Neural progenitor cell (in vitro differentiated cells): ENCODE measurements at regions not wholly inside any gene's neighbourhood (a gene's known extent, or its start where the extent isn't known, plus 50 kb on each side); places are given as distances from the start of the nearest gene placed in this dataset.
"Not testable (repeated sequence)": the region's sequence is repeated elsewhere in the genome, so short reads cannot be mapped to it uniquely, and the experiment has no call there.

Experiments used
- DNase-seq: peaks from one replicate; pipeline ENCODE4 v3.0.0-alpha.2; 2016; ENCODE audit warnings: low spot score
- H2AFZ ChIP-seq: fragments of 200-600 bp; sonication (generic); replicated peaks from 2 replicates; pipeline ENCODE4 v1.6.1; 2016; ENCODE audit warnings: antibody characterized with exemption
- H3F3A ChIP-seq: fragments of 200-600 bp; sonication (generic); 2 replicates; pipeline ENCODE4 v1.6.1; 2016; ENCODE audit warnings: antibody characterized with exemption, low read depth
- H3K27ac ChIP-seq: fragments of 200-600 bp; sonication (generic); 2 replicates; pipeline ENCODE4 v1.5.1; 2016; ENCODE audit warnings: mild to moderate bottlenecking
- H3K27me3 ChIP-seq: fragments of 200-600 bp; sonication (generic); 2 replicates; pipeline ENCODE4 v1.6.1; 2016; ENCODE audit warnings: mild to moderate bottlenecking, moderate library complexity
- H3K36me3 ChIP-seq: fragments of 200-600 bp; sonication (generic); 2 replicates; pipeline ENCODE4 v1.5.1; 2016
- H3K4me1 ChIP-seq: fragments of 200-600 bp; sonication (generic); 2 replicates; pipeline ENCODE4 v1.6.1; 2016; ENCODE audit warnings: mixed run types
- H3K4me2 ChIP-seq: fragments of 200-600 bp; sonication (generic); 2 replicates; pipeline ENCODE4 v1.6.1; 2016
- H3K4me3 ChIP-seq: fragments of 200-600 bp; sonication (generic); 2 replicates; pipeline ENCODE4 v1.5.1; 2016
- H3K79me2 ChIP-seq: fragments of 200-600 bp; sonication (generic); 2 replicates; pipeline ENCODE4 v1.6.1; 2016; ENCODE audit warnings: low read depth
- H3K9ac ChIP-seq: fragments of 200-600 bp; sonication (generic); 2 replicates; pipeline ENCODE4 v1.6.1; 2016
- H3K9me3 ChIP-seq: fragments of 200-600 bp; sonication (generic); 2 replicates; pipeline ENCODE4 v1.5.1; 2016; ENCODE audit warnings: low read depth
- H4K20me1 ChIP-seq: fragments of 200-600 bp; sonication (generic); 2 replicates; pipeline ENCODE4 v1.6.1; 2016; ENCODE audit warnings: low read depth
- H3K27ac Mint-ChIP-seq: 3 replicates; pipeline ENCODE4 v1.8.0; 2021; ENCODE audit warnings: mixed read lengths
- H3K27me3 Mint-ChIP-seq: 2 replicates; pipeline ENCODE4 v1.8.0; 2022; ENCODE audit warnings: low read depth, mild to moderate bottlenecking, inconsistent platforms, moderate library complexity, mixed read lengths; ENCODE audit not compliant: insufficient read depth
- H3K36me3 Mint-ChIP-seq: 3 replicates; pipeline ENCODE4 v1.8.0; 2021; ENCODE audit warnings: mixed read lengths
- H3K4me1 Mint-ChIP-seq: 3 replicates; pipeline ENCODE4 v1.8.0; 2021; ENCODE audit warnings: mixed read lengths
- H3K4me3 Mint-ChIP-seq: 3 replicates; pipeline ENCODE4 v1.8.0; 2021; ENCODE audit warnings: mild to moderate bottlenecking, moderate library complexity, mixed read lengths
- H3K9me3 Mint-ChIP-seq: 3 replicates; pipeline ENCODE4 v1.8.0; 2020; ENCODE audit warnings: mixed read lengths
- CTCF ChIP-seq: fragments of 200-600 bp; sonication (generic); IDR thresholded peaks from 2 replicates; pipeline ENCODE4 v1.5.1; 2017; ENCODE audit warnings: antibody characterized with exemption, mild to moderate bottlenecking

DNA sequence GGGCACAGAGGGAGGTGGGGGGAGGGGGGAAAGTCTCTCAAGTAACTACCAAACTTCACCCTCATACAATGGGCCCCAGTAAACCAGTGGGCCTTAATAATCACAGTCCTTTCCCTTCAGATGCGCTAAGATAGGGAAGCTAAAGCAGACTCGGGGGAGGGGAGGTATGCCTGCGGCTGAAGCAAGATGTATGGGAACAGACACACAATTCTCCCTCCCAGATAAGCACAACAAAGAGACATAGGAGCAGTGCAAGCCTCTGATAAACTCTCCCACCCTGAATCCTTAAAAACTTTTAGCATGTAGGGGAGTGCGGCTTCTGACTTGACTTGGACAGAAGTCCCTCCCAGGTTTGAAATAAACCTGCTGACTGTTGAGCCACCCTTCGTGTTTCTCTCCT, 54.7 kb downstream of the PROP1 start:
- not testable (repeated sequence) for H2AFZ ChIP-seq, H3K9me3 ChIP-seq, H3F3A ChIP-seq, H3K79me2 ChIP-seq, H3K4me1 ChIP-seq, H3K4me3 ChIP-seq, H3K4me3 Mint-ChIP-seq, H4K20me1 ChIP-seq, H3K27ac ChIP-seq, H3K4me1 Mint-ChIP-seq, H3K9me3 Mint-ChIP-seq, H3K27ac Mint-ChIP-seq, DNase-seq, H3K36me3 ChIP-seq, H3K27me3 Mint-ChIP-seq, H3K4me2 ChIP-seq, H3K36me3 Mint-ChIP-seq, H3K9ac ChIP-seq
- H3K27me3 ChIP-seq = peaks cover 23% of the 10 kb centered on the region

- H3K27me3 Mint-ChIP-seq, H2AFZ ChIP-seq, H3K27ac ChIP-seq: not testable (repeated sequence)
Measured at GRCh38 chr5:177939246-177940171, 56.5 kb downstream of the PROP1 start.

DNA sequence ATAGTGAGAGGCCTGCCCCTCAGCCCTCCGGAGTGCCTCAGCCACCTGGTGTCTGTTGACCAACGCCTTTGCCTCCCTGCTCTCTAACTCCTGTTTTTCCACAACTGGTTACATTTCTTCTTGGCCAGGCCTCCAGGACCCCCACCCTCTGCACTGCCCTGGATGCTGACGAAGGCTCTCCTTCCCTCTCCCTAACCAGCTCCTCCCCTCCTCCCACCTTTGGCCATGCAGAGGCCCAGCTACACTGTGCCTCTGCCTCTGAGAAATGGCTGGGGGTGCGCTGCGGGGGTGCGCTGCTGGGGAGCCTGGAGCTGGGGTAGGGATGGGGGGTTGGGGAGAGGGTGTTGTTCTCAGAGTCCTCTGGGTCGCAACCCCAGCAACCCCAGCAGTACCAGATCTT, 57.3 kb downstream of the PROP1 start:
- not testable (repeated sequence) for H3K79me2 ChIP-seq, H4K20me1 ChIP-seq, H2AFZ ChIP-seq, H3K27me3 Mint-ChIP-seq, H3F3A ChIP-seq, H3K4me1 ChIP-seq, H3K4me3 Mint-ChIP-seq, H3K36me3 ChIP-seq, H3K36me3 Mint-ChIP-seq, H3K27ac ChIP-seq, H3K27ac Mint-ChIP-seq, H3K4me2 ChIP-seq, H3K9ac ChIP-seq, H3K4me1 Mint-ChIP-seq, DNase-seq, H3K9me3 ChIP-seq, H3K9me3 Mint-ChIP-seq
- peak overlapping the region; percentile 45 for H3K4me3 ChIP-seq
- H3K27me3 ChIP-seq = peaks cover 20% of the 10 kb centered on the region

More at GRCh38 chr5:177939246-177940171, 56.5 kb downstream of the PROP1 start:
- H3K4me1 Mint-ChIP-seq, H3K27ac Mint-ChIP-seq, H3K9me3 Mint-ChIP-seq, H3K4me3 Mint-ChIP-seq, H3K9ac ChIP-seq, H3K36me3 Mint-ChIP-seq, H3F3A ChIP-seq, H3K9me3 ChIP-seq, H4K20me1 ChIP-seq, H3K4me1 ChIP-seq, H3K36me3 ChIP-seq, H3K79me2 ChIP-seq: not testable (repeated sequence)
- Histone ChIP-seq H3K27me3 (peaks cover 20% of the 10 kb centered on the region), H3K4me2 (peak overlapping the region; percentile 75), H3K4me3 (peak overlapping the region; percentile 45)
- DNase-seq = peak; percentile 16

DNA sequence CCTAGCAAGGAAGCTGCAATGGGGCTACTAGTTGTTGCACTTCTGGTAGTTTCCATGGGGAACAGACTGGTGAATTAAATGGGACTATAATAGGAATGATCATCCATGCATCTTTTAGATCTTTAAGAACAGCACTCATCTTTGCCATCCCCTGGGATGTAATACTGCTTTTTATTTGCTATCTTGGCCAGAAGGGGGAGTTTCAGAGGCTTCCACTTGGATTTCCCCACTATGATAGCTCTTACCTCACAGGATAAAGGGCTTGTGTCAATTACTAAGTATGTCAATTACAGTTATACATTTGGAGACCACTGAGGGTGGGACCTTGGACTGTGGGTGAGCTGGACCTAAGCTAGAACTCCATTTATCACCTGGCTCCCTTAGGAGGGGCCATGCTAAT, 61.8 kb downstream of the PROP1 start:
- H3K27me3 Mint-ChIP-seq, H3K4me3 Mint-ChIP-seq, H3K4me1 Mint-ChIP-seq, H3K9me3 ChIP-seq, H3K4me3 ChIP-seq, H3K9ac ChIP-seq, H3K27me3 ChIP-seq, DNase-seq, H3K4me1 ChIP-seq, H3K27ac Mint-ChIP-seq, H3K4me2 ChIP-seq, H2AFZ ChIP-seq, H4K20me1 ChIP-seq, H3K9me3 Mint-ChIP-seq, H3K36me3 ChIP-seq, H3F3A ChIP-seq, H3K79me2 ChIP-seq, H3K36me3 Mint-ChIP-seq, H3K27ac ChIP-seq: not testable (repeated sequence)
- TF ChIP-seq CTCF = peak; percentile 35

DNA sequence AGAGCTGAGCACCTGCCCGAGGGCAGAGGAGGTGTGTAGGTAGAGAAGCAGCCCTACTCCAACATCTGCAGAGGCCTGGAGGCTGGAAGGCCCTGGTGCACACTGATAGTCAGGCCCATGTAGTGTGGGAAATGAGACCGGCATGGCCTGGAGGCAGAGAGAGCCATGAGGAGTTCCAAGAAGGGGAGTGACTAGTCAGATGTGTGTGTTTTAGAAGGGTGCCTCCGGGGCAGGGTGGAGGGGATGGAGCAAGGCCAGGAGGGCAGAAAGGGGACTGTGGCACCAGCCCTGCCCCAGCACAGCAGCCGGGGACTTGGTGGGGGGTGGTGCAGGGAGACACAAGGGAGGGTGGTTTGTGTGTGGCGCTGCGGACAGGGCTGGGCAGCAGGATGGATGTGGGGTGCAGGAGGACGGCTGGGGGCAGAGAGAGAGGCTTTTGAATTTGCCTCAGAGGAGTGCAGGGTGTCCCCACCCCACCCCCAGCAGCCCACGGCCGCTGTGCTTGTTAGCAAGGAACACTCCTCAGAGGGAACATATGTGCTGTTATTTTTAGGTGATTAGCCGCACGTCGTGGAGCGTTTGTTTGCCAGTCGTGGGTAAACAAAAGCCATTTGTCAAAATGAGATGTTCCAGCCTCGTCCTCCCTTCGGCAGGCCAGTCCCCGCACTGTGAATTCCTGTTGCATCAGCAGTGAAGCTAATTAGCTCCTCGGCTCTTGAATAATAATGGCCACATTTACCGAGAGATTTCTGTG, 65.6 kb downstream of the PROP1 start:
- H3K79me2 ChIP-seq, H3K4me1 ChIP-seq, H2AFZ ChIP-seq, H3K9me3 Mint-ChIP-seq, H3K36me3 ChIP-seq, H3K27ac Mint-ChIP-seq, H3K9me3 ChIP-seq, H4K20me1 ChIP-seq, H3K4me3 ChIP-seq, H3K4me3 Mint-ChIP-seq, H3K4me2 ChIP-seq, H3K36me3 Mint-ChIP-seq, H3K27me3 ChIP-seq, H3K27me3 Mint-ChIP-seq, H3K27ac ChIP-seq, H3K4me1 Mint-ChIP-seq, H3F3A ChIP-seq, H3K9ac ChIP-seq: not testable (repeated sequence)
- peak; percentile 25 for DNase-seq

DNA sequence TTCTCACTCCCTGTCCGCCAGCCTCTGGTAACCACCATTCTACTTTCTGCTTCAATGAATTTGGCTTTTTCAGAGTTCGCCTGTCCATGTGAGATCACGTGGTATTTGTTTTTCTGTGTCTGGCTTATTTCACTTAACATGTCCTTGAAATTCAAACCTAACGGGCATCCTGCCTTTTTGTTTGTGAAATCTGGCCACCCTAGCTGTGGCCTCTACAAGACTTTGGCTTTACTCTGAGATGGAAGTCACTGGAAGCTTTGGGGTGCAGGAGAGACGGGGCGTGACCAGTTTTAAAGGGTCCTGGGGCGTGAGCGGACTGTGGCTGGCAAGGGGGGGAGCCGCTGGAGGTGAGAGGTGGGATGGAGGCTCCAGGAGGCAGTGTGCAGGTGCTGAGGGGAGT, 66.4 kb downstream of the PROP1 start:
- DNase-seq, H3F3A ChIP-seq, H3K4me1 ChIP-seq, H3K9me3 Mint-ChIP-seq, H3K4me2 ChIP-seq, H2AFZ ChIP-seq, H3K4me1 Mint-ChIP-seq, H3K27me3 ChIP-seq, H3K79me2 ChIP-seq, H3K36me3 Mint-ChIP-seq, H3K4me3 Mint-ChIP-seq, H3K27ac Mint-ChIP-seq, H3K27me3 Mint-ChIP-seq, H3K36me3 ChIP-seq, H3K9me3 ChIP-seq, H3K4me3 ChIP-seq, H3K27ac ChIP-seq, H4K20me1 ChIP-seq, H3K9ac ChIP-seq: not testable (repeated sequence)

DNA sequence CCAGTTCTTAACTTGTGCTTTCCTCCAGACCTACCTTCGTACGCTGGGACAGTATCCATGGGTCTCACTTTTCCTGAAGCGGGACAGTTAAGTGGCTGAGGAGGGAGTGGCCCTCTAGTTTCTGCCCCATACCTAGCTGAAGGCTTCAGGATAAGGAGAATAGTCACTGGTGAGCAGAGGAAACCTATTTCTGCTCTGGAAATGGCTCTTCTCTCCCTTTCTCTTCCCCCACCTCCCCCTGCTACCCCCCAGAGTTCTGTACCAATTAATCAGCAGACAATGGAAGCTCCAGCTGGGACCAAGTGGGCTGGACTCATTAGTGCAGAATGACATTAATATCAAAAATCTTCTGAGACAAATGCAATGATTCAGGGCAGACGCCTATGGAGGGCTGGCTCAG, 68.5 kb downstream of the PROP1 start:
- not testable (repeated sequence) for H3K36me3 Mint-ChIP-seq, H2AFZ ChIP-seq, H3K4me3 Mint-ChIP-seq, H3K36me3 ChIP-seq, H3K9me3 ChIP-seq, H3K4me2 ChIP-seq, DNase-seq, H3K27ac Mint-ChIP-seq, H3K27me3 ChIP-seq, H3K4me1 ChIP-seq, H3K79me2 ChIP-seq, H3K27ac ChIP-seq, H3K9ac ChIP-seq, H3K4me1 Mint-ChIP-seq, H3K4me3 ChIP-seq, H3F3A ChIP-seq, H4K20me1 ChIP-seq, H3K27me3 Mint-ChIP-seq, H3K9me3 Mint-ChIP-seq
